ENCODE measurements at regions not wholly inside any gene's neighbourhood (a gene's known extent, or its start where the extent isn't known, plus 50 kb on each side); places are given as distances from the start of the nearest gene placed in this dataset.

GRCh38 chr6:40897390-40898003 is 141.5 kb downstream of the UNC5CL start:
- ATAC-seq (no peak), DNase-seq (no peak)
- no peak overlapping the region for H3K4me3 ChIP-seq
- H3K4me1 ChIP-seq, result no peaks in the 10 kb centered on the region
- no peak for TF ChIP-seq CTCF (IDR thresholded peaks at IDR 0.05)
- no peaks in the 10 kb centered on the region for H3K36me3 ChIP-seq
- no peak overlapping the region for H3K27ac ChIP-seq
- H3K27me3 ChIP-seq, result no peaks in the 10 kb centered on the region
- intact Hi-C loops (cut with DNase I), result no loop called here
- no peaks in the 10 kb centered on the region for H3K9me3 ChIP-seq

GRCh38 chr6:40896696-40897095 is 142.3 kb downstream of the UNC5CL start:
- no peaks in the 10 kb centered on the region for H3K27me3 ChIP-seq
- DNase-seq (no peak), ATAC-seq (no peak)
- no peaks in the 10 kb centered on the region for H3K4me1 ChIP-seq
- no peak overlapping the region for H3K4me3 ChIP-seq
- H3K36me3 ChIP-seq, result no peaks in the 10 kb centered on the region
- no peak for TF ChIP-seq CTCF (IDR thresholded peaks at IDR 0.05)
- H3K9me3 ChIP-seq, result no peaks in the 10 kb centered on the region
- no peak overlapping the region for H3K27ac ChIP-seq
- intact Hi-C loops (cut with DNase I), result no loop called here

- Histone ChIP-seq H3K4me3 (no peak overlapping the region), H3K36me3 (no peaks in the 10 kb centered on the region), H3K27me3 (no peaks in the 10 kb centered on the region), H3K27ac (no peak overlapping the region), H3K4me1 (no peaks in the 10 kb centered on the region), H3K9me3 (no peaks in the 10 kb centered on the region)
- peak; percentile 43 for TF ChIP-seq CTCF (IDR thresholded peaks at IDR 0.05)
- intact Hi-C loops (cut with DNase I), result no loop called here
- ATAC-seq (peak; percentile 90), DNase-seq (peak; percentile 76)
Measured at GRCh38 chr6:40894962-40895799, 143.8 kb downstream of the UNC5CL start.

- no peak overlapping the region for H3K27ac ChIP-seq
- intact Hi-C loops (cut with DNase I), result no loop called here
- no peaks in the 10 kb centered on the region for H3K36me3 ChIP-seq
- H3K4me3 ChIP-seq, result no peak overlapping the region
- H3K4me1 ChIP-seq, result no peaks in the 10 kb centered on the region
- TF ChIP-seq CTCF (IDR thresholded peaks at IDR 0.05), result no peak
- H3K9me3 ChIP-seq, result no peaks in the 10 kb centered on the region
- no peak for ATAC-seq
- no peak for DNase-seq
- H3K27me3 ChIP-seq, result no peaks in the 10 kb centered on the region
Measured at GRCh38 chr6:40893021-40893420, 146.0 kb downstream of the UNC5CL start.

- intact Hi-C loops (cut with DNase I), result no loop called here
- no peak for DNase-seq
- Histone ChIP-seq H3K36me3 (no peaks in the 10 kb centered on the region), H3K4me3 (no peak overlapping the region), H3K27me3 (no peaks in the 10 kb centered on the region), H3K4me1 (no peaks in the 10 kb centered on the region), H3K9me3 (no peaks in the 10 kb centered on the region), H3K27ac (no peak overlapping the region)
- ATAC-seq, result no peak
- no peak for TF ChIP-seq CTCF (IDR thresholded peaks at IDR 0.05)
Measured at GRCh38 chr6:40892223-40892622, 146.8 kb downstream of the UNC5CL start.

Measured in upper lobe of right lung (tissue), 1 donor.